HG03159 (cell line): ENCODE measurements at regions not wholly inside any gene's neighbourhood (a gene's known extent, or its start where the extent isn't known, plus 50 kb on each side); places are given as distances from the start of the nearest gene placed in this dataset.

Experiments used
- ATAC-seq: cut with Tn5 transposase; IDR thresholded peaks from one replicate; pipeline ENCODE4 v1.9.1; 2021; ENCODE audit warnings: mild to moderate bottlenecking, moderate library complexity; ENCODE audit not compliant: unreplicated experiment

DNA sequence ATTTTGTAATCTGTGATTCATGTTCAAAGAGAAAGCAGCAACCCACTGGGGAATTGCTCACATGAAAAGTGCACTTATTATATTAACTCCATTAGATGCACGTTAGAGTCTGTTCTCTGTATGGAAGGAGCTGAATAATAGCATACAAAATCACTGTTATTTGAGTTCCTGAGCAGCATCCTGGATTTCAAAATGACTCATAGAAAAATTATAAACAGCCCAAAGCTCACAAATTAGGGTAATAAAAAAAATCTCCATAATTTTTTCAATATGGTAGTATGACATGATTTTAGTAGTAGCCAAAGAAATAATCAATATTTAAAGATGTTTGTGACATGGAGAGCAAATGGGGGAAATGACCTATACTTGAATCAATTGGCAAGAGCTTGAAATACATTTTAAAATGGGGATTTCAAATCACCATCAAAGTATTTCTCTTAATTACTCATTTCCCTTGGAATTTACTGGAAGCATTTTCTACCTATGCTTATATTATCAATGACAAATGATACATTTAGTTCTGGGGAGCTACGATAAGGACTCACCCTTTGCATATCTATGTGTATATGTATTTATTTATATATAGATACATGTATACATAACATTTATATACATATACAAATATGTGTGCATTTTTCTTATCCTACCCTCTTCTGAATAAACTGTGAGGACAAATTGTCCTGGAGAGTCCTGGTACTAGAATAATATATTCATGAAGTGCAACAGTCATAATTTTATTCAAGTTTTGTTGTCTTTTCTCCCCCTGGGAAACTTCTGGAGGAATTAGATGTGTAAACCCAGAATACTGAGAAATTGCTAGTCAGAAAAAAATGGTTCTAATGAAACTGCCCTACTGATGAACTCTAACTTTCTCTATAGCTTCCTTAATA lies 116.3 kb downstream of the RPL22L1 start:
- ATAC-seq, result no peak

DNA sequence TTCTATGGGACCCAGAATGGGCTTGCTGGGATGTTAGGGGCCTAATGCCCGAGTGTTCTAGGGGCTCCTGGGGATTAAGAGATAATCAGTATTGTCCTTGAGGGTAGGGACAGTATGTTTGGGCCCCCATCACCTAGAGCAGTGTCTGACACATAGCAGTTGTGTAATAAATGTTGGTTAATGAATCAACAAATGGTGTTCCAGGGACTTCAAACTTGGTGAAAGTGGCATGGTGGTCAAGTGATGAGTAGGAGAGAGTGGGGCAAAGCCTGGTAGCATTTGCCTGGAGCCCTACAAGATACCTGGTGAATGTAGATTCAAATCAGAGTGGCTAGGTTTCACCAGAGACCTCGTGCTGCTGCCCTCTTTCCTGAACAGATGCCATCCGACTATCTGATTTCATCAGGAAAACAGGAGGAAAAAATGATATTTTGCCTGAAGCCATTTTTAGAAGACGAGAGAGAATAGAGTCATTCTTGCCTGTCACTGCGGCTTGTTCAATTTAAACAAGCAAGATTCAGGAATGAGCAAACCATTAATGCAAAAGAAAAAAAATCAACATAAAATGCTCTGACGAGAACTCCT lies 117.3 kb downstream of the RPL22L1 start:
- no peak for ATAC-seq

- ATAC-seq, result no peak
These were observed 118.1 kb downstream of the RPL22L1 start for GRCh38 chr3:170751899-170752293.

DNA sequence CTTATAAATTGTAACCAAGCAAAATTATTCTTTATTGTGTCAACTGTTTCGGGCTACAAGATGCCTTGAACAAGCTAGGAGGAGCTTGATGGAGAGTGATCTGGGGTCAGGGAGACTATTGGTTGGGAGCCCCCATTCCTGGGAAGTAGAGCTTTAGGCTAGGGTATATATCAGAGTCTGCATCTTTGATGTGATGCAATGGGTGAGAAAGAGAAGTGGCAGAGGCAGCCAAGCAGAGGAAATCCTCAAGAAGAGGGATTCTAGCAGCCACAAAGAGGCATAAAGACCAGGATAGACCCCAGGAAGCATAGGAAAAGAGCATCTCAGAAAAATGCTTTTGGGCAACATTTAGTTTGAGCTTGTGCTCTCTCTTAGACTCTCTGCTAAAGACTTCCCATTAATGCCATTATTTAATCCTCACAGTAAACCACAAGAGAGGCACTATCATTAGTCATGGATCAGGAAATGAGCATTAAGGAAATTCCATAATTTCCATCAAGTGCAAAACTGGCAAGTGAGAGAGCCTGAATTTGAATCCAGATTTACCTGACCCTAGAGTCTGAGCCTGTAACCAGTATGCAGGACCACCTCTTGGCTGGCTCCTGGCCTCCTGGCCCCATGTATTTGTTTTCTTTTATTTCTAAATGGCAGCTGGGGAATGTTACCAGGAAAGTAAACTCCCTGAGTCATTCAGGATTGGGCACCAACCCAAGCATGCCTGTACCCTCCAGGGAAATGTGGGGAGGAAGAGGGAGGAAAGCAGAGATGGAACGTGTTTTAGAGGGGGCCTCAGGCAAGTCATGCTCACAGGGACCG lies 118.7 kb downstream of the RPL22L1 start:
- ATAC-seq, result no peak

DNA sequence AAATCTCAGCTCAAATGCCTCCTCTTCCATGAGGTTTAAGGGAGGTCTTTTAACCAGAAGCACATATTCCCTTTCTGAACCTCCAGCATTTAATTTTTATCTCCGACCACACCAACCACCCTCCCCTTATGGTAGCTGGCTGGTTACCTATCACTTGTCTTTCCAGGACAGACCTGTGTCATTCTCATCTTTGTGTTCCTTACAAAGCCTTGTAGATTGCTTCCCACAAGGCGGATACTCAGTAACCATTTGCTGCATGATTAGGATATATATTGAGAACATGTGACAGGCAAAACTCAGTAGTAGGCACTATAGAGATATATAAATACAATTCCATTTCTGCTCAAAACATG lies 119.5 kb downstream of the RPL22L1 start:
- ATAC-seq, result no peak

- ATAC-seq, result no peak
These were observed 120.1 kb downstream of the RPL22L1 start for GRCh38 chr3:170749765-170750477.

DNA sequence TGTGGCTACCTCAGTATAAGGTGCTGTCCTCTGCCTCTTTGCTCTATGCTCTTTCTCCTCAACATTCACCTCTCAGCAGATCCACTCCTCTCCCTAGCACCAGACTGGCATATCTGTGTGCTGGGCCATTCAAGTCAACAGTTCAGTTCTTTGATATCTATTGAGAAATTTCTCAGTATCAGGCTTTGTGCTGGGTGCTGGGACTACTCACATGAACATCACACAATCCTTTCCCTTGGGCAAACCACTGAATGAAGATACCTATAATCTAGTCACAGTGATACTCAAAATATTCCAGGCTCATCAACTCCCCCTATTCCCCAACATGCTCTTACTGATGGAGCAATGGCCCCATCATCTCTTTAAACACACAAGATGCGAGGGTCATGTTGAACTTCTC lies 120.8 kb downstream of the RPL22L1 start:
- no peak for ATAC-seq

- no peak for ATAC-seq
These were observed 123.6 kb downstream of the RPL22L1 start for GRCh38 chr3:170746175-170746942.

- no peak for ATAC-seq
These were observed 124.7 kb downstream of the RPL22L1 start for GRCh38 chr3:170745211-170745718.

GRCh38 chr3:170741756-170742529 lies 128.1 kb downstream of the RPL22L1 start:
- no peak for ATAC-seq

- ATAC-seq, result no peak
These were observed 129.0 kb downstream of the RPL22L1 start for GRCh38 chr3:170740726-170741591.

- ATAC-seq, result no peak
These were observed 129.7 kb downstream of the RPL22L1 start for GRCh38 chr3:170740285-170740684.

GRCh38 chr3:170739410-170739809 lies 130.6 kb downstream of the RPL22L1 start:
- no peak for ATAC-seq

GRCh38 chr3:170738766-170739165 lies 131.2 kb downstream of the RPL22L1 start:
- no peak for ATAC-seq

DNA sequence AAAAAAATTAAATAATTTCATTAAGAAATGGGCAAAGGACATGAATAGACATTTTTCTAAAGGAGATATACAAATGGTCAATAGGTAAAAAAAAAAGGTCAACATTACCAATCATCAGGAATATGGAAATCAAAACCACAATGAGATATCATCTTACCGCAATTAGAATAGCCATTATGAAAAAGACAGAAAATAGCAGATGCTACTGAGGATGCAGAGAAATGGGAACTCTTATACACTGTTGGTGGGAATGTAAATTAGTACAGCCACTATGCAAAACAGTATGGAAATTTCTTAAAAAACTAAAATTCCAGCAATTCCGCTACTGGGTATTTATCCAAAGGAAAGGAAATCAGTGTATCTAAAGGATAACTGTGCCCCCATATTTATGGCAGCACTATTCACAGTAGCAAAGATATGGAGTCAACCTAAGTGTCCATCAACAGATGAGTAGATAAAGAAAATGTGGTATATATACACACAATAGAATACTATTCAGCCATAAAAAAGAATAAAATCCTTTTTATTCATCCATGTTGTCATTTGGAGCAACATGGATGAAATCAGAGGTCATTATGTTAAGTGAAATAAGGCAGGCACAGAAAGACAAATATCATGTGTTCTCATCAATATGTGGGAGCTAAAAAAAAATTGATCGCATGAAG lies 132.4 kb downstream of the RPL22L1 start:
- ATAC-seq, result no peak

DNA sequence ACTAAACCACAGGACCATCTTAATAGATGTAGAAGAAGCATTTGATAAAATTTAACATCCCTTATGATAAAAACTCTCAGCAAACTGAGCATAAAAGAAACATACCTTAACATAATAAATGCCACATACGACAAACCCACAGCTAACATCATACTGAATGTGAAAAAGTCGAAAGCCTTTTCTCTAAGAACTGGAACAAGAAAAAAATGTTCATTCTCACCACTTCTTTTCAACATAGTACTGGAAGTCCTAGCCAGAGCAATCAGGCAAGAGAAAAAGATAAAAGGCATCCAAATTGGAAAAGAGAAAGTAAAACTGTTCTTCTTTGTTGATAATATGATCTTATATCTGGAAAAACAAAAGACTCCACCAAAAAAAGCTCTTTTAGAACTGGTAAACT lies 134.2 kb downstream of the RPL22L1 start:
- ATAC-seq, result no peak

DNA sequence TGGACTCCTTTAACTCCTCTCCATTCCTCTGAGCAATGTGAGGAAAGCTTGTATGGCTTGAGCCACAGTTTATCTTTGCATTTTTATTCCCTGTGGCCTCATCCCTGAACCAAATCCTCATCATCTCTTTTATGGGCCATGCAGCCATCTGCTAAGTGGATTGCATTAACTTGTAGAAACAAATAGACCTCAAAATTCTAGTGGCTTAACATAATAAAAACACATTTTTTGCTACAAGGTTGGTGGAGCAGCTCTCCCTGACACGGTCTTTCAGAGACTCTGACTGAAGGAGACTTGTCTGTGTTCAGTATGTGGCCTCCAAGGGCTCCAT lies 135.3 kb downstream of the RPL22L1 start:
- ATAC-seq, result no peak
